HL-60/S4 treated with retinoic acid at 250 ng/mL for 4 days and 3 days (cell line): ENCODE measurements at regions not wholly inside any gene's neighbourhood (a gene's known extent, or its start where the extent isn't known, plus 50 kb on each side); places are given as distances from the start of the nearest gene placed in this dataset.
"Not testable (repeated sequence)": the region's sequence is repeated elsewhere in the genome, so short reads cannot be mapped to it uniquely, and the experiment has no call there.

ENCODE experiments used
- in situ Hi-C: fragments of 300-500 bp; cut with MboI; formaldehyde crosslinking; loops from 2 replicates; pipeline ENCODE4 v1.7.0; 2022; ENCODE audit warnings: low sequenced_read_pairs

GRCh38 chr5:125225424-125225823 lies 479.0 kb upstream of the ZNF608 start:
- in situ Hi-C loops = no loop called here

- in situ Hi-C loops = no loop called here
Measured at GRCh38 chr5:125226825-125227224, 480.4 kb upstream of the ZNF608 start.

GRCh38 chr5:125227333-125228095 lies 481.1 kb upstream of the ZNF608 start:
- in situ Hi-C loops = no loop called here

- in situ Hi-C loops = no loop called here
Measured at GRCh38 chr5:125228363-125229070, 482.1 kb upstream of the ZNF608 start.

GRCh38 chr5:125229556-125229955 lies 483.1 kb upstream of the ZNF608 start:
- in situ Hi-C loops = no loop called here

GRCh38 chr5:125232779-125233230 lies 486.4 kb upstream of the ZNF608 start:
- in situ Hi-C loops = no loop called here

- in situ Hi-C loops = no loop called here
Measured at GRCh38 chr5:125233944-125234343, 487.5 kb upstream of the ZNF608 start.

GRCh38 chr5:125236007-125236406 lies 489.6 kb upstream of the ZNF608 start:
- in situ Hi-C loops = no loop called here

GRCh38 chr5:125236981-125237380 lies 490.5 kb upstream of the ZNF608 start:
- in situ Hi-C loops = no loop called here

GRCh38 chr5:125244531-125244930 lies 498.1 kb upstream of the ZNF608 start:
- in situ Hi-C loops = no loop called here

GRCh38 chr5:125245216-125245615 lies 498.8 kb upstream of the ZNF608 start:
- in situ Hi-C loops = no loop called here

GRCh38 chr5:125249400-125249799 lies 503.0 kb upstream of the ZNF608 start:
- in situ Hi-C loops = no loop called here

GRCh38 chr5:125251703-125252102 lies 505.3 kb upstream of the ZNF608 start:
- in situ Hi-C loops = no loop called here

GRCh38 chr5:125253634-125254033 lies 507.2 kb upstream of the ZNF608 start:
- in situ Hi-C loops = not testable (repeated sequence)

GRCh38 chr5:125254267-125254666 lies 507.8 kb upstream of the ZNF608 start:
- in situ Hi-C loops = no loop called here

- in situ Hi-C loops = no loop called here
Measured at GRCh38 chr5:125256296-125256695, 509.9 kb upstream of the ZNF608 start.

GRCh38 chr5:125257057-125257972 lies 510.9 kb upstream of the ZNF608 start:
- in situ Hi-C loops = no loop called here

- in situ Hi-C loops = no loop called here
Measured at GRCh38 chr5:125257997-125258396, 511.6 kb upstream of the ZNF608 start.

- in situ Hi-C loops = no loop called here
Measured at GRCh38 chr5:125258615-125259014, 512.2 kb upstream of the ZNF608 start.

- in situ Hi-C loops = no loop called here
Measured at GRCh38 chr5:125261505-125262250, 515.2 kb upstream of the ZNF608 start.

GRCh38 chr5:125262782-125263181 lies 516.3 kb upstream of the ZNF608 start:
- in situ Hi-C loops = no loop called here
